ENCODE measurements at regions not wholly inside any gene's neighbourhood (a gene's known extent, or its start where the extent isn't known, plus 50 kb on each side); places are given as distances from the start of the nearest gene placed in this dataset.
A peak's percentile ranks its signal among the peaks of the same experiment; 100 is the strongest.
"Not testable (repeated sequence)": the region's sequence is repeated elsewhere in the genome, so short reads cannot be mapped to it uniquely, and the experiment has no call there.

- no peak for DNase-seq
- peaks cover 2% of the 10 kb centered on the region for H3K4me1 ChIP-seq (ENCODE audit: control insufficient read depth, insufficient read depth, low read length)
- no CpG with 5 or more reads among the region's 1 CpG for WGBS (ENCODE audit: insufficient coverage)
- no peaks in the 10 kb centered on the region for H3K9me3 ChIP-seq (replicated peaks; ENCODE audit: control insufficient read depth, low read depth, low read length)
- H3K27me3 ChIP-seq (ENCODE audit: control insufficient read depth, insufficient read depth, low read length) = no peaks in the 10 kb centered on the region
- H3K27ac ChIP-seq (ENCODE audit: low read length) = no peak overlapping the region
- no peaks in the 10 kb centered on the region for H3K36me3 ChIP-seq (ENCODE audit: control insufficient read depth, insufficient read depth, low read length)
- no peak overlapping the region for H3K4me3 ChIP-seq (ENCODE audit: low read length)
Observed at GRCh38 chr10:4426866-4427265, 399.1 kb upstream of the AKR1E2 start.

GRCh38 chr10:4409319-4409718 lies 416.7 kb upstream of the AKR1E2 start:
- Histone ChIP-seq H3K36me3 (ENCODE audit: control insufficient read depth, insufficient read depth, low read length) (no peaks in the 10 kb centered on the region), H3K4me1 (ENCODE audit: control insufficient read depth, insufficient read depth, low read length) (no peaks in the 10 kb centered on the region), H3K27ac (ENCODE audit: low read length) (no peak overlapping the region), H3K27me3 (ENCODE audit: control insufficient read depth, insufficient read depth, low read length) (no peaks in the 10 kb centered on the region), H3K9me3 (replicated peaks; ENCODE audit: control insufficient read depth, low read depth, low read length) (no peaks in the 10 kb centered on the region), H3K4me3 (ENCODE audit: low read length) (no peak overlapping the region)
- DNase-seq = no peak
- no CpG with 5 or more reads among the region's 2 CpGs for WGBS (ENCODE audit: insufficient coverage)

GRCh38 chr10:4407783-4408182 lies 418.2 kb upstream of the AKR1E2 start:
- WGBS (ENCODE audit: insufficient coverage) = no CpG with 5 or more reads among the region's 1 CpG
- no peak for DNase-seq
- Histone ChIP-seq H3K27me3 (ENCODE audit: control insufficient read depth, insufficient read depth, low read length) (no peaks in the 10 kb centered on the region), H3K4me3 (ENCODE audit: low read length) (no peak overlapping the region), H3K4me1 (ENCODE audit: control insufficient read depth, insufficient read depth, low read length) (no peaks in the 10 kb centered on the region), H3K9me3 (replicated peaks; ENCODE audit: control insufficient read depth, low read depth, low read length) (no peaks in the 10 kb centered on the region), H3K36me3 (ENCODE audit: control insufficient read depth, insufficient read depth, low read length) (no peaks in the 10 kb centered on the region), H3K27ac (ENCODE audit: low read length) (no peak overlapping the region)

- H3K4me3 ChIP-seq (ENCODE audit: low read length) = no peak overlapping the region
- H3K4me1 ChIP-seq (ENCODE audit: control insufficient read depth, insufficient read depth, low read length) = no peaks in the 10 kb centered on the region
- no peaks in the 10 kb centered on the region for H3K9me3 ChIP-seq (replicated peaks; ENCODE audit: control insufficient read depth, low read depth, low read length)
- no peak overlapping the region for H3K27ac ChIP-seq (ENCODE audit: low read length)
- no peaks in the 10 kb centered on the region for H3K27me3 ChIP-seq (ENCODE audit: control insufficient read depth, insufficient read depth, low read length)
- DNase-seq = peak; percentile 32
- H3K36me3 ChIP-seq (ENCODE audit: control insufficient read depth, insufficient read depth, low read length) = no peaks in the 10 kb centered on the region
- 69% methylated on average over 2 of the region's 3 CpGs for WGBS (ENCODE audit: insufficient coverage)
Observed at GRCh38 chr10:4405828-4406227, 420.2 kb upstream of the AKR1E2 start.

GRCh38 chr10:4403638-4404252 lies 422.3 kb upstream of the AKR1E2 start:
- H3K27ac ChIP-seq (ENCODE audit: low read length) = no peak overlapping the region
- 96% methylated on average over 21 of the region's 24 CpGs for WGBS (ENCODE audit: insufficient coverage)

GRCh38 chr10:4401080-4401479 lies 424.9 kb upstream of the AKR1E2 start:
- H3K27me3 ChIP-seq (ENCODE audit: control insufficient read depth, insufficient read depth, low read length); H3K36me3 ChIP-seq (ENCODE audit: control insufficient read depth, insufficient read depth, low read length); H3K27ac ChIP-seq (ENCODE audit: low read length); DNase-seq; H3K4me1 ChIP-seq (ENCODE audit: control insufficient read depth, insufficient read depth, low read length); H3K9me3 ChIP-seq (replicated peaks; ENCODE audit: control insufficient read depth, low read depth, low read length); H3K4me3 ChIP-seq (ENCODE audit: low read length): not testable (repeated sequence)
- 100% methylated on average over 2 of the region's 4 CpGs for WGBS (ENCODE audit: insufficient coverage)

More at GRCh38 chr10:4403638-4404252, 422.3 kb upstream of the AKR1E2 start:
- Histone ChIP-seq H3K36me3 (ENCODE audit: control insufficient read depth, insufficient read depth, low read length) (no peaks in the 10 kb centered on the region), H3K4me1 (ENCODE audit: control insufficient read depth, insufficient read depth, low read length) (no peaks in the 10 kb centered on the region), H3K27me3 (ENCODE audit: control insufficient read depth, insufficient read depth, low read length) (no peaks in the 10 kb centered on the region), H3K9me3 (replicated peaks; ENCODE audit: control insufficient read depth, low read depth, low read length) (no peaks in the 10 kb centered on the region), H3K4me3 (ENCODE audit: low read length) (no peak overlapping the region)
- no peak for DNase-seq

- no peak overlapping the region for H3K4me3 ChIP-seq (ENCODE audit: low read length)
- no peaks in the 10 kb centered on the region for H3K36me3 ChIP-seq (ENCODE audit: control insufficient read depth, insufficient read depth, low read length)
- no CpG with 5 or more reads among the region's 3 CpGs for WGBS (ENCODE audit: insufficient coverage)
- H3K4me1 ChIP-seq (ENCODE audit: control insufficient read depth, insufficient read depth, low read length) = no peaks in the 10 kb centered on the region
- no peaks in the 10 kb centered on the region for H3K27me3 ChIP-seq (ENCODE audit: control insufficient read depth, insufficient read depth, low read length)
- H3K27ac ChIP-seq (ENCODE audit: low read length) = peak overlapping the region; percentile 54
- H3K9me3 ChIP-seq (replicated peaks; ENCODE audit: control insufficient read depth, low read depth, low read length) = no peaks in the 10 kb centered on the region
- DNase-seq = peak; percentile 80
Observed at GRCh38 chr10:4399556-4399955, 426.5 kb upstream of the AKR1E2 start.

- H3K4me1 ChIP-seq (ENCODE audit: control insufficient read depth, insufficient read depth, low read length) = no peaks in the 10 kb centered on the region
- H3K9me3 ChIP-seq (replicated peaks; ENCODE audit: control insufficient read depth, low read depth, low read length) = no peaks in the 10 kb centered on the region
- H3K36me3 ChIP-seq (ENCODE audit: control insufficient read depth, insufficient read depth, low read length) = no peaks in the 10 kb centered on the region
- no peak overlapping the region for H3K27ac ChIP-seq (ENCODE audit: low read length)
- DNase-seq = no peak
- WGBS (ENCODE audit: insufficient coverage) = no CpG with 5 or more reads among the region's 3 CpGs
- no peaks in the 10 kb centered on the region for H3K27me3 ChIP-seq (ENCODE audit: control insufficient read depth, insufficient read depth, low read length)
- H3K4me3 ChIP-seq (ENCODE audit: low read length) = no peak overlapping the region
Observed at GRCh38 chr10:4398602-4399001, 427.4 kb upstream of the AKR1E2 start.

- Histone ChIP-seq H3K9me3 (replicated peaks; ENCODE audit: control insufficient read depth, low read depth, low read length) (no peaks in the 10 kb centered on the region), H3K27ac (ENCODE audit: low read length) (no peak overlapping the region), H3K4me3 (ENCODE audit: low read length) (no peak overlapping the region), H3K36me3 (ENCODE audit: control insufficient read depth, insufficient read depth, low read length) (no peaks in the 10 kb centered on the region), H3K4me1 (ENCODE audit: control insufficient read depth, insufficient read depth, low read length) (no peaks in the 10 kb centered on the region), H3K27me3 (ENCODE audit: control insufficient read depth, insufficient read depth, low read length) (no peaks in the 10 kb centered on the region)
- DNase-seq = no peak
- no CpG with 5 or more reads among the region's 3 CpGs for WGBS (ENCODE audit: insufficient coverage)
Observed at GRCh38 chr10:4397337-4397736, 428.7 kb upstream of the AKR1E2 start.

GRCh38 chr10:4396401-4397283 lies 429.4 kb upstream of the AKR1E2 start:
- Histone ChIP-seq H3K4me1 (ENCODE audit: control insufficient read depth, insufficient read depth, low read length) (no peaks in the 10 kb centered on the region), H3K27ac (ENCODE audit: low read length) (no peak overlapping the region), H3K36me3 (ENCODE audit: control insufficient read depth, insufficient read depth, low read length) (no peaks in the 10 kb centered on the region), H3K9me3 (replicated peaks; ENCODE audit: control insufficient read depth, low read depth, low read length) (no peaks in the 10 kb centered on the region), H3K27me3 (ENCODE audit: control insufficient read depth, insufficient read depth, low read length) (no peaks in the 10 kb centered on the region), H3K4me3 (ENCODE audit: low read length) (no peak overlapping the region)
- DNase-seq = no peak
- WGBS (ENCODE audit: insufficient coverage) = 67% methylated on average over 1 of the region's 9 CpGs
